ENCODE measurements at regions not wholly inside any gene's neighbourhood (a gene's known extent, or its start where the extent isn't known, plus 50 kb on each side); places are given as distances from the start of the nearest gene placed in this dataset.

DNA sequence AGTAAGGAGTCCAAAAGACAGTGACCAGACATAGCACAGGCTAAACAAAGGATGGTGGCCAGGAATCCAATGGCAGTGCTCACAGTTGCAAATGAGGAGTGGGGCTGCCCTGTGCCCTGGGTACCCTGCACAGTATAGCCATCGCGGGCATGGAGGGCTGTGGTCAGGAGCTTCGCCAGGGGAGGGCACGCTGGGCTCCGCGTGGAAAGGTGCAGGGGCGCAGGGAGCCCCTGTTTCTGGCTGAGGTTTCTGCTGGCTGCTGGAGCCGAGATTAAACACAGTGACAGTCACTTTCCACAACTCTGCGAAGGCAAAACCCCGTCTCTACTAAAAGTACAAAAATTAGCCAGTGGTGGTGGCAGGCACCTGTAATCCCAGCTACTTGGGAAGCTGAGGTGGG lies 194.7 kb downstream of the GALR1 start:
- Histone ChIP-seq H3K4me1 (no peaks in the 10 kb centered on the region), H3K27me3 (no peaks in the 10 kb centered on the region), H3K27ac (no peak overlapping the region), H3K4me3 (no peak overlapping the region), H3K9me3 (no peaks in the 10 kb centered on the region), H3K36me3 (no peaks in the 10 kb centered on the region)
- in situ Hi-C loops (cut with MboI; ENCODE audit: low pct_ligation_motif_present in 1 of 4, low pct_unique_long_range_greater_than_20kb in 1 of 4, low sequenced_read_pairs in 3 of 4) (no loop called here), intact Hi-C loops (cut with DNase I; ENCODE audit: low total_unique reads) (no loop called here)
- TF ChIP-seq, protein P1, sequence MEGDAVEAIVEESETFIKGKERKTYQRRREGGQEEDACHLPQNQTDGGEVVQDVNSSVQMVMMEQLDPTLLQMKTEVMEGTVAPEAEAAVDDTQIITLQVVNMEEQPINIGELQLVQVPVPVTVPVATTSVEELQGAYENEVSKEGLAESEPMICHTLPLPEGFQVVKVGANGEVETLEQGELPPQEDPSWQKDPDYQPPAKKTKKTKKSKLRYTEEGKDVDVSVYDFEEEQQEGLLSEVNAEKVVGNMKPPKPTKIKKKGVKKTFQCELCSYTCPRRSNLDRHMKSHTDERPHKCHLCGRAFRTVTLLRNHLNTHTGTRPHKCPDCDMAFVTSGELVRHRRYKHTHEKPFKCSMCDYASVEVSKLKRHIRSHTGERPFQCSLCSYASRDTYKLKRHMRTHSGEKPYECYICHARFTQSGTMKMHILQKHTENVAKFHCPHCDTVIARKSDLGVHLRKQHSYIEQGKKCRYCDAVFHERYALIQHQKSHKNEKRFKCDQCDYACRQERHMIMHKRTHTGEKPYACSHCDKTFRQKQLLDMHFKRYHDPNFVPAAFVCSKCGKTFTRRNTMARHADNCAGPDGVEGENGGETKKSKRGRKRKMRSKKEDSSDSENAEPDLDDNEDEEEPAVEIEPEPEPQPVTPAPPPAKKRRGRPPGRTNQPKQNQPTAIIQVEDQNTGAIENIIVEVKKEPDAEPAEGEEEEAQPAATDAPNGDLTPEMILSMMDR (IDR thresholded peaks at IDR 0.05) = no peak
- TF ChIP-seq POLR2A (IDR thresholded peaks at IDR 0.05) (no peak), EP300 (IDR thresholded peaks at IDR 0.05; ENCODE audit: low read depth) (no peak), POLR2AphosphoS5 (IDR thresholded peaks at IDR 0.05) (no peak)
- DNase-seq = no peak
- 85 to 87% methylated on average over 7 to 10 of the region's 10 CpGs for WGBS, 2 donors (ENCODE audit: low coverage in 1 of 2)

DNA sequence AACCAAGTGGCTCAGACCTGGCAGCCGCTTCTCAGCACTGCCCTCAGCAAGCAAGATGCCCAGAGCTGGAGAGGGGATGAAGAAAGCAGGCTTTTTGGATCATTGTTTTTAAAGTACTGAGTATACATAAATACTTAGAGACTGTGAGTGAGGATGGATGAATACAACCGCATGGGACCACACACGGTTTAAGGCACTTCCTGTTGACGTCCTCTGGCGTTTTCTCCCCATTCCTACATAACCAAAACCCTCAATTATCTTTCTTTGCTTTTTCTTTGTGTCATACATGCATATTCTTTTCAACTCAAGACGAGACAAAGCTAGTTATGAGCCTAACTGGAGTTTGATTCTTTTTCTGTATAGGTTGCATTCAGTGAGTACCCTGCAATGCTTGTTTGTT lies 198.4 kb downstream of the GALR1 start:
- TF ChIP-seq, protein P1 (IDR thresholded peaks at IDR 0.05) = no peak
- TF ChIP-seq POLR2AphosphoS5 (IDR thresholded peaks at IDR 0.05) = no peak
- no peak for TF ChIP-seq EP300 (IDR thresholded peaks at IDR 0.05; ENCODE audit: low read depth)
- TF ChIP-seq POLR2A (IDR thresholded peaks at IDR 0.05) = no peak
- Histone ChIP-seq H3K36me3 (no peaks in the 10 kb centered on the region), H3K4me1 (no peaks in the 10 kb centered on the region), H3K9me3 (no peaks in the 10 kb centered on the region), H3K27ac (no peak overlapping the region), H3K4me3 (no peak overlapping the region), H3K27me3 (no peaks in the 10 kb centered on the region)
- 58 to 60% methylated on average over 6 of the region's 6 CpGs for WGBS, 2 donors (ENCODE audit: low coverage in 1 of 2)
- no peak for DNase-seq
- in situ Hi-C loops (cut with MboI; ENCODE audit: low pct_ligation_motif_present in 1 of 4, low pct_unique_long_range_greater_than_20kb in 1 of 4, low sequenced_read_pairs in 3 of 4) (no loop called here), intact Hi-C loops (cut with DNase I; ENCODE audit: low total_unique reads) (no loop called here)

DNA sequence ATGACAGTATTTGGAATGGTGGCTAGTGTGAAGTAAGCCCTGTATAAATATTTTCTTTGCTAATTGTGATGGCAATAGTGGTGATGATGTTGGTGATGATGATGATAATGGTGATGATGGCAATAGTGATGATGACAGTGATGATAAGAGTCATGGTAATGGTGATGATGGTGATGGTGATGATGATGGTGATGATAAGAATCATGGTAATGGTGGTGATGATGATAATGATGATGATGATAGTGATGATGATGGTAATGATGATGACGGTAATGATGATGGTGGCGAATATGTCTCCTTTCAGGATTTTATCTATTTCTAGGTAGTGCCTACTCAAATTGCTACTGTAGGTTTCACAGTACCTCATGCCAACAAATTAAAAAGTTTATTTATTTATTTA lies 205.4 kb downstream of the GALR1 start:
- no peak for DNase-seq
- TF ChIP-seq EP300 (IDR thresholded peaks at IDR 0.05; ENCODE audit: low read depth) (no peak), POLR2A (IDR thresholded peaks at IDR 0.05) (no peak)
- Histone ChIP-seq H3K9me3 (no peaks in the 10 kb centered on the region), H3K27ac (no peak overlapping the region), H3K36me3 (no peaks in the 10 kb centered on the region), H3K27me3 (no peaks in the 10 kb centered on the region), H3K4me3 (no peak overlapping the region), H3K4me1 (no peaks in the 10 kb centered on the region)
- in situ Hi-C loops (cut with MboI; ENCODE audit: low pct_ligation_motif_present in 1 of 4, low pct_unique_long_range_greater_than_20kb in 1 of 4, low sequenced_read_pairs in 3 of 4) = no loop called here
- intact Hi-C loops (cut with DNase I; ENCODE audit: low total_unique reads) = no loop called here
- 86 to 90% methylated on average over 2 of the region's 2 CpGs for WGBS, 2 donors (ENCODE audit: low coverage in 1 of 2)

DNA sequence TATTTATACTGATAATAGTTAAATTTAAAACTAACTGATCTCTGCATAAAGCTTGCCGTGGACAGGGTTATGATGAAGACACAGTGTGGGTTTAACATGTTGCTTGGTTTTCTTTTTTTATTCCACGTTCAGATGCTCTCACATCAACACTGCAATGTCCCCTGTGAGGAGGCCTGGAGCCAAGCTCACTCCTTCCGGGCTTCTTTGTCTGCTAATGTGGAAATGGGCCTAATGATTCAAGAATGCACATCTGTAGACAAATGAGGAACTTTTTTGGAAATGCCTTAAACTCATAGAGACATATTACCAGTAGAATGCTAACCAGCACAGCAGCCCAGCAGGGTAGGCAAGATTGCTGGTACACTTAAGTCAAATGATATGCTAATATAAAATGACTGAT lies 208.0 kb downstream of the GALR1 start:
- H3K4me1 ChIP-seq = no peaks in the 10 kb centered on the region
- H3K27ac ChIP-seq = no peak overlapping the region
- TF ChIP-seq POLR2A (IDR thresholded peaks at IDR 0.05) (no peak), EP300 (IDR thresholded peaks at IDR 0.05; ENCODE audit: low read depth) (no peak), POLR2AphosphoS5 (IDR thresholded peaks at IDR 0.05) (no peak)
- TF ChIP-seq, protein P1 (IDR thresholded peaks at IDR 0.05) = no peak
- 63 to 67% methylated on average over 3 of the region's 3 CpGs for WGBS, 2 donors (ENCODE audit: low coverage in 1 of 2)
- in situ Hi-C loops (cut with MboI; ENCODE audit: low pct_ligation_motif_present in 1 of 4, low pct_unique_long_range_greater_than_20kb in 1 of 4, low sequenced_read_pairs in 3 of 4) (no loop called here), intact Hi-C loops (cut with DNase I; ENCODE audit: low total_unique reads) (no loop called here)
- DNase-seq = no peak
- no peaks in the 10 kb centered on the region for H3K27me3 ChIP-seq
- no peaks in the 10 kb centered on the region for H3K9me3 ChIP-seq
- H3K4me3 ChIP-seq = no peak overlapping the region
- H3K36me3 ChIP-seq = no peaks in the 10 kb centered on the region

DNA sequence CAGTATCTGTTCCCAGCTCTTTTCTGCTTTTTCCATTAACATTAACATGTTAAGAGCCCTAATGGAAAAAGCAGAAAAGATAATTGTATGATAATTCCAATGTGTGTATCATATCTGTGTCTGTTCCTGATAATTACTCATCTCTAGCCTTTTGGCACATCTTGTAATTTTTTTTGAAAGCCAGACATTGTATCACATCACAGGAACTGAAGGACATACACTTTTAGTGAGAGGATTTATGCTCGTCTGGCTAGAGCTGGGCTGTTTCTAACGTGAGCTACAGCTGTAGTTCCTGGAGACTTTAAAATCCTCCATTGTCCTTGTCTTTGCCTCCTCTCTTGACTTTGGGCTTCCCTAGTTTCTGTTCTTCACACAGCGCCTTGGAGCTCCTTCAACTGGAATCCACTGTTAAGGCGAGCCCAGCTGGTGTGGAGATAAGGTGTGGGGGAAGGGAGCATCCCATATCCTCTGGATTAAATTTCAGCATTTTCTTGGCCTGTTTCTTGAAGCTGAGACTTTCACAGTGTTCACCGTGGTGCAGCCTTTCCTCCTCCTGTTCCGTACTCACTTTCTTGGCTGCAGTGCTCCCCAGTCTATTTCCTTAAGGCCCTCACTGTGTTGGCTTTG lies 211.5 kb downstream of the GALR1 start:
- no peak overlapping the region for H3K27ac ChIP-seq
- DNase-seq = no peak
- WGBS, 2 donors (ENCODE audit: low coverage in 1 of 2) = 78 to 82% methylated on average over 5 to 6 of the region's 6 CpGs
- no peaks in the 10 kb centered on the region for H3K9me3 ChIP-seq
- in situ Hi-C loops (cut with MboI; ENCODE audit: low pct_ligation_motif_present in 1 of 4, low pct_unique_long_range_greater_than_20kb in 1 of 4, low sequenced_read_pairs in 3 of 4) = no loop called here
- H3K36me3 ChIP-seq = no peaks in the 10 kb centered on the region
- intact Hi-C loops (cut with DNase I; ENCODE audit: low total_unique reads) = no loop called here
- H3K27me3 ChIP-seq = no peaks in the 10 kb centered on the region
- TF ChIP-seq POLR2A (IDR thresholded peaks at IDR 0.05) (no peak), EP300 (IDR thresholded peaks at IDR 0.05; ENCODE audit: low read depth) (no peak), POLR2AphosphoS5 (IDR thresholded peaks at IDR 0.05) (no peak)
- TF ChIP-seq, protein P1 (IDR thresholded peaks at IDR 0.05) = no peak
- no peak overlapping the region for H3K4me3 ChIP-seq
- H3K4me1 ChIP-seq = no peaks in the 10 kb centered on the region
